GM12892 (cell line): ENCODE measurements at regions not wholly inside any gene's neighbourhood (a gene's known extent, or its start where the extent isn't known, plus 50 kb on each side); places are given as distances from the start of the nearest gene placed in this dataset.

Source experiments
- DNase-seq: peaks from one replicate; pipeline ENCODE4 v3.0.0; 2011; ENCODE audit not compliant: insufficient read length
- FAIRE-seq: peaks from 2 replicates; lab custom pipeline; 2011; peaks lifted over from hg19 to GRCh38; lab: Jason Lieb, UNC
- POLR2A ChIP-seq: IDR thresholded peaks from 2 replicates; pipeline ENCODE4 v1.6.1; 2011; ENCODE audit warnings: low read depth, low read length, control low read depth
- POLR2AphosphoS5 ChIP-seq: IDR thresholded peaks from 2 replicates; pipeline ENCODE4 v1.6.1; 2011; ENCODE audit warnings: low read depth, low read length, control low read depth
- TAF1 ChIP-seq: IDR thresholded peaks from 2 replicates; pipeline ENCODE4 v1.6.1; 2011; ENCODE audit warnings: low read depth, mild to moderate bottlenecking, control low read depth, low read length, borderline replicate concordance

DNA sequence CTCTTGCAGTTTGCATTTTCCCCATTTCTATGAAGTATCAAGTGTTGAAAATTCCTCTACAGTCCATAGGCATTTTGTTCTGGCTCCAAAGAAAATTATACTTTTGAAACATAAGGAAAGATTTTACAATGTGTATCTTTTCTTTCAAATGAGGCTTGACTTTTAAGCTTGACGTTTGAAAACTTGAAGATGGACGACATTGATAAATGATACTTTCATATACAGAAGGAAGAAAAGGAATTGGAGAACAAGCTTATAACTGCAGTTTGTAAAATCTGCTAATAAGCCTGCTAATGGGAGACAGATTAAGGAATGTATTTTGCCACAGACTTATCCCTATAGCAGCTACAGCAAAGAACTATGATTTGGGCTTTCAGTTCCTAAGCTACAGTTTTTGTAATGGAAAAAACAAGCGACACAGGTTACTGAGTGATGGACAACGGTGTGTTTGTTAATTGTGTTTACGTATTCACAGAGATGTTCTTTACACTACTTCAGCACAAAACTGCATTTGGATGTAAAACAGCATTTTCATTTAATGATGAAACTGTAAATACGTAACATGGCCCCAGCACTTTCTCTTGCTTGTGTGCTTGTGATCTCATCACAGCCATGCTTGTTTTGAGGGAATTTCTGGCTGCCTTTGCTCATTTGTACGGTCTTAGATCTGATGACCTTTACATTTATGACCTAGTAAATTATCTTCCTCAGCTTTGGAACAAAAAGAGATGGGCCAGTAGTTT, 83.2 kb upstream of the FAT1 start:
- FAIRE-seq: no peak
- DNase-seq: no peak
- TF ChIP-seq TAF1: no peak
- no peak for TF ChIP-seq POLR2A
- no peak for TF ChIP-seq POLR2AphosphoS5

DNA sequence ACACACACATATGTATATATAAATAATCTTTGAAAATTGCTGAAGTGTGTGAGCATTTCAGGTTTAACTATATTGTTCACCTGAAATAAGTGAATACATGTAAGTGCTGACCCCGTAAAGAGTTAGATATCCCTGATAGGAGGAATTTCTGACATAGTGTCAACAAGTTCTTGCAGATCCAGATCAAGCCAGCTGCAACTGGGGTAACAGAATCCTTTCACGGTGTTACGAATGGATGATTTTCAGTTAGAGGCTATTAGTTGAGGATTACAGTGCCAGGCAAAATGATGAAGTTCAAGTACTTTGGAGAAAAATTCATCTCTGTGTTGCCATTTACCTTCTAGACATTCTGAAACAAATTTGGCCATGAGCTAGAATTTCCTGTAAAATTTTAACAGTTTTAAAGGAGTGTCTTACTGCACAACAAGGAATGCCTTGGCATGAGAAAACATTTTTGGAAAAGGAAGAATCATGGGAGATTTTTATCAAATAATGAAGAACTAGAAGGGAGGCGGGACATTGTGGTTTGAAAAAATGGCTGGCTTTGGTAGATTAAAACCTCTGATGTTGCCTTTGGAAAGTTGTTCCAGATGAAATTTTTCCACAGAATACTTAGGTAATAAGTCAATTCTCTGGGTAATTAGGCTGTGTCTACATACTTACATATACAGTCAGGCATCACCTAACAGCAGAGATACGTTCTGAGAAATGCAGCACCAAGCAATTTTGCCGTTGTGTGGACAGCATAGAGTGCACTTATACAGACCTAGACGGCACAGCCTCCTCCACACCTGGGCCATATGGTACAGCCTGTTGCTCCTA, 84.4 kb upstream of the FAT1 start:
- TF ChIP-seq TAF1 (no peak), POLR2AphosphoS5 (no peak), POLR2A (no peak)
- no peak for FAIRE-seq
- DNase-seq: no peak

DNA sequence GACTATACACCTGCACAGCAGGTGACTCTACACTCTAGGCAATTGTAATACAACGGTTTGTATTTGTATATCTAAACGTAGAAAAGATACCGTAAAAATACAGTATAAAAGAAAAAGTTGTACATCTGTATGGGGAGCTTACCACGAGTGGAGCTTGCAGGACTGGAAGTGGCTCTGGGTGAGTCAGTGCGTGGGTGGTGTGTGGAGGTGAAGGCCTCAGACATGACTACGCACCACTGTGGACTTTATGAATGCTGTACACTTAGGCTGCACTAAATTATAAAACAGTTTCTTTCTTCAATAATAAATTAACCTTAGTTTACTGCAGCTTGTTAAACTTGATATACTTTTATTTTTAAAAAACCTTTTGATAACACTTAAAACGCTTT, 85.0 kb upstream of the FAT1 start:
- DNase-seq (no peak), FAIRE-seq (no peak)
- no peak for TF ChIP-seq POLR2AphosphoS5
- no peak for TF ChIP-seq TAF1
- no peak for TF ChIP-seq POLR2A

DNA sequence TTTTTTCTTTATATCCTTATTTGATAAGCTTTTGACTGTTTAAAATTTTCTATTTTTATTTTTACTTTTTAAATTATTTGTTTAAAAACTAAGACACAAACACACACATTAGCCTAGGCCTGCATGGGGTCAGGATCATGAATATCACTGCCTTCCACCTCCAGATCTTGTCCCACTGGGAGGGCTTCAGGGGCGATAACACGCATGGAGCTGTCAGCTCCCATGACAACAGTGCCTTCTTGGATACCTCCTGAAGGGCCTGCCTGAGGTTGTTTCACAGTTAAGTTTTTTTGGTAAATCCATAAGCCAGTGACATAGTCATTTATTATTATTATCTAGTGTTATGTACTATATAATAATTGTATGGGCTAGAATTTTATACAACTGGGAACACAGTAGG, 85.4 kb upstream of the FAT1 start:
- TF ChIP-seq POLR2A: no peak
- no peak for TF ChIP-seq POLR2AphosphoS5
- no peak for TF ChIP-seq TAF1
- DNase-seq: no peak
- no peak for FAIRE-seq

DNA sequence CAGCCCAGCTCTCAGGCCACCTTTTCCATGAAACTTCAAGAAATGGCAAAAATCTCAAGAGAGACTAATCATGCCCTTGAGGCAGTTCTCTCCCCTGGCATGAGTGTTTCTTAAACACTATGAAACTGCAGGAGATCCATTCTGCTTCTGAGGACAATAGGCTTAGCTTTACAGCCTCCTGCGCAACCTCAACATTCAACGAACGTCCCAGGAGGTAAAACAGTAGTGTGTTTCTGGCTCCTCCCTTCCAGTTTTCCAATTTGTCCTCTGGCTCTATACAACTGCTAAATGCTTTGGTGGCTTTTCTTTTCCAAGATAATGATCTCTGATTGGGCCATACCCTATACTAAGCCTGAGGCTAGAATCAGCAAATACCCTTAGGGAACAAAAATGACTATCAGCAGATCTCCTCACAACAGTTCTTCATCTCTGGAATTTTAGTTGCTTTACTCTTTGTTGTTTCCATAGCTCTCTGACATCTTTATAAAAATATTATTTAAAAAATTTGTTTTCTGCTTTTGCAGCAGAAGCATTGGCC, 87.0 kb upstream of the FAT1 start:
- no peak for DNase-seq
- TF ChIP-seq POLR2A (no peak), POLR2AphosphoS5 (no peak), TAF1 (no peak)
- no peak for FAIRE-seq

DNA sequence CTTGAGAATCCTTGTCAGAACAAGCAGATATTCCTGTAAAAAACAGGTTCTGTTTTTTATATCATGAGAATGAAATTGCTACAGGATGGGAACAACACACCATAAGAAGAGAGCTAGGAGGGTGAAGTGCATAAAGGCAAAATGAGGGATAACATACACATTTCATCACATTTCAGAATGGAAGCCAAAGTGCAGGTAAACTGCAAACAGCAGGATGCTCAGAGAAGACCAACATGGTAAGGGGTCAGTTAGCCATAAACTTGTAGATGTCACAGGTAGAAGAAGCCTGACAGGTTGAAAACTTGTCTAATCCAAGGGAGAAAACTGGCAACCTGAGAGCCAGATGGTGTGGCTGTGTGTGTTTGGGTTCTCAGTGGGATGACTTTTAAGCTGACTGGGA, 88.9 kb upstream of the FAT1 start:
- TF ChIP-seq POLR2A (no peak), TAF1 (no peak), POLR2AphosphoS5 (no peak)
- FAIRE-seq: no peak
- DNase-seq: no peak

DNA sequence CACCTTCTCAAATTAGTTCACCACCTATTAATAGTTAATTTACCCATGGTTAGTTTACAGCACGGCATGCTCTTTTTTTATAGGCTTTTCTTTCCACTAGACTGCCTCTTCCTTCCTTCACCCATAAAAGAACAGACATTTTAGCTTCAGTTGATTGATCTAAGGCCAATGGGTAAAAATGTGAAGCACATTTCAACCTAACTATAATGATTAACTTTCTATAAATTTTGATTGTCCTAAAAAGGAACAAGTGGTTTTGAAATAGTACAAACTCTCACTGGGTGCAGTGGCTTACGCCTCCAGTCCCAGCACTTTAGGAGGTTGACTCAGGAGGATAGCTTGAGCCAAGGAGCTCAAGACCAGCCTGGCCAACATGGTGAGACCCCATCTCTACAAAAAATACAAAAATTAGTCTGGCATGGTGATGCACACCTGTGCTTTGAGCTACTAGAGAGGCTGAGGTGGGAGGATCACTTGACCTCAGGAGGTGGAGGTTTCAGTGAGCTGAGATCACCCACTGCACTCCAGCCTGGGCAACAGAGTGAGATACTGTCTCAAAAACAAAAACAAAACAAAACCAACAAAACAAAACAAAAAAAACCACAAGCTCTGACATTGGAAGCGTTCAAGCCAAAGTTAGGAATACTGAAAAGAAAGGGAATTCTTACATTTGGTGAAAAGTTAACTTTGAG, 89.9 kb upstream of the FAT1 start:
- FAIRE-seq (no peak), DNase-seq (no peak)
- TF ChIP-seq POLR2AphosphoS5 (no peak), POLR2A (no peak), TAF1 (no peak)

DNA sequence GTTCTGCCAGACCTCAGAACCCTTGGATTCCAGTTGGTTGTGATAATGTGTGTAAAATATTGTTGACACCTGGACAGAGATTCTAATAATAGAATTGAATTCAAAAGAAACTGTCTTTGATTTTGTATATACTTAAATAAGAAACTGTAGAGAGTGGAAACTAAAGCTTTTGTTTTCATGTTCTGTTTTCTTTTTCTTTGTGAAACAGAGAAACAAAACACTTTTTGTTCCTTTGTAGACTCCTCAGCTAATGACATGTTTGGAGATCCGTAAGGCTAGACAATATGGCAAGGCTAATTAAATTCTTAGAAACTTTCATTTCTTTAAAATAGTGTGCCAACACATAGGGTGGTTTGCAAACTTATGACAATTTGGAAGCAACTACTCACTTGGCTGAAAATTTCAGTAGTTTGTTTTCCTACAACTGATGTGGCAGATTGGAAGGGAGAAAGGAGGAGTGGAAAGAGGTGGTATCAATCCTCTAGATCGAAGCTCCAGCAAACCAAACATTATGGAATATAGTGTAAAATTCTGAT, 90.9 kb upstream of the FAT1 start:
- TF ChIP-seq POLR2AphosphoS5: no peak
- no peak for TF ChIP-seq POLR2A
- no peak for TF ChIP-seq TAF1
- FAIRE-seq (no peak), DNase-seq (no peak)

DNA sequence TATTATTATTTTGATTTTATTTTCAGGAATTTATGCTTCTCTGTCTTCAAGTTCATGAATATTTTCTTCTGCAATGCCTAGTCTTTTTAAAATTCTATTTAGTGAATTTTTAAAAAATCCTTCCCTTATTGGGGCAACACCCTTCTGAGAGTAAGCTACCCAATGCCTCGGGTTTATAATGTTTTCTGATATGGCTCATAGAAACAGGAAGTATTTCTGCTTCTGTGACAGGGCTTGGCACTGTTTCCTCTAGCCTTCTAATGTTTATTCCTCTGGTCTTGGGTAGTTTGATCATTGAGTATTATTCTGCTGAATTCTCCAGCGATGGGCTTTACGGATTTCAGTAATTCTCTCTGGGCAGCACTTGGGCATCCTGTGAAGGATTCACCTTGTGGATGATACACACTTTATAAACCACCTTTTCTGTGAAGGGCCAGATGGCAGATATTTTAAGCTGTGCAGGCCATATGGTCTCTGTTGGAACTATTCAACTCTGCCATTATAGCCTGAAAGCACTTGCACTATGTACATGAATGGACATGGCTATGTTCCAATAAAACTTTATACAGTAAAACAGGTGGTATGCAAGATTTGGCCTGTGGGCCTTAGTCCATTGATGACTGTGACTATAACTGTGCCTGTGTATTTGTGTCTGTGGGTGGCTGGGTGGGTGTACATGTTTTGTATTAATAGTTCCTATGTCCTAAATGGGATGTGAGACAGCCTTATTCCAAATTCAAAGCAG, 95.9 kb upstream of the FAT1 start:
- TF ChIP-seq TAF1 (no peak), POLR2A (no peak), POLR2AphosphoS5 (no peak)
- DNase-seq: no peak
- no peak for FAIRE-seq

DNA sequence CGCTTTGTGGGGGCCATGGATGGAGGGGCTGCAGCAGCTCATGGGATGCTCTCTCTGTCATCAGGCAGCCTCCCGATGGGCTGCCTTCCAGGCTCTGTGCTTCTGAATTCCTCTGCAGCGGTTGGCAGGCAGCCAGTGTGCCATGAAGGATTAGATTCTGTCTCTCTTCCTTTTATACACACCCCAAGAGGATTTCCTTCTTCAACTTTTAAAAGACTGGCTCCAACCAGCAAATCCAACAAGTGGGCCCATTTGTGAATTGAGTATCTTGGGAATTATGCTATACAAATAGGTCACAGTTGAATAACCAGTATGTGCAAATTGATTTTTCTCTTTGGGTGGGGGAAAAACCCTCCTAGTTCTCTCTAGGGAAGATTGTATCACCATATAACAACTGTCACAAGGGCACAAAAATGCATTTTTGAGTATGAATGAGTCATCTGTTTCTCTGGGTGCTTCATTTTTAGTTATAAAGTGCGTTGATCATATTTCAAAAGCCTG, 96.8 kb upstream of the FAT1 start:
- no peak for TF ChIP-seq TAF1
- no peak for TF ChIP-seq POLR2A
- no peak for TF ChIP-seq POLR2AphosphoS5
- no peak for FAIRE-seq
- no peak for DNase-seq

DNA sequence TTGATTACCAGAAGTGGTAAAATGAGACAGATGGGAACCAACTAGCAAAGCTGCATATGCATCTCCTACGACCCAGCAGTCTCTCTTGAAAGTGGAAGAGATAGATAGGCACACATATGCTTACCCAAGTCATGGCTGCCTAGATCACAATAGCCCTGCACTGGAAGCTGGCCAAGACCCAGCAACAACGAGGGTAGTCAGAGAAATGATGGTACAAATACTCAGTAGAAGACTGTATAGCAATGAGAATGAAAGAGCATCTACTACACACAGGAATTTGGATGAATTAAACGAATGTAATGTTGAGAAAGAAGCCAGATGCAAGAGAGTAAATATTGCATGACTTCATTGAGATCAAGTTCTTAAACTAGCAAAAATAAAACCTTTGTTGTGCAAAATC, 100.3 kb upstream of the FAT1 start:
- FAIRE-seq (no peak), DNase-seq (no peak)
- TF ChIP-seq TAF1: no peak
- TF ChIP-seq POLR2A: no peak
- no peak for TF ChIP-seq POLR2AphosphoS5
